Neural cell (in vitro differentiated cells): ENCODE measurements at regions not wholly inside any gene's neighbourhood (a gene's known extent, or its start where the extent isn't known, plus 50 kb on each side); places are given as distances from the start of the nearest gene placed in this dataset.

Source experiments
- H2AFZ ChIP-seq: fragments of 200-600, 300-800 bp; sonication (generic), shearing (Covaris generic); 2 replicates; pipeline ENCODE4 v1.6.0; 2014; ENCODE audit warnings: low read depth, mild to moderate bottlenecking, antibody characterized with exemption, low read length, moderate library complexity
- H3F3A ChIP-seq: fragments of 200-600 bp; shearing (Covaris generic); 2 replicates; pipeline ENCODE4 v1.6.1; 2016; ENCODE audit warnings: mild to moderate bottlenecking, moderate library complexity, mixed read lengths, antibody characterized with exemption, low read length; ENCODE audit not compliant: insufficient read depth, poor library complexity, severe bottlenecking
- H3K27ac ChIP-seq: fragments of 200-600, 300-800 bp; sonication (generic), shearing (Covaris generic); 2 replicates; pipeline ENCODE4 v1.5.1; 2014; ENCODE audit warnings: mild to moderate bottlenecking, low read length, moderate library complexity
- H3K27me3 ChIP-seq: fragments of 300-800, 200-600 bp; sonication (generic), shearing (Covaris generic); 2 replicates; pipeline ENCODE4 v1.6.0; 2014; ENCODE audit warnings: mild to moderate bottlenecking, low read depth, low read length, moderate library complexity; ENCODE audit not compliant: insufficient read depth
- H3K36me3 ChIP-seq: fragments of 300-800, 200-600 bp; sonication (generic), shearing (Covaris generic); 2 replicates; pipeline ENCODE4 v1.5.1; 2014; ENCODE audit warnings: mild to moderate bottlenecking, antibody characterized with exemption, low read length, moderate library complexity; ENCODE audit not compliant: insufficient read depth
- H3K4me2 ChIP-seq: fragments of 300-800, 200-600 bp; sonication (generic), shearing (Covaris generic); 2 replicates; pipeline ENCODE4 v1.6.0; 2014; ENCODE audit warnings: mild to moderate bottlenecking, low read length
- H3K4me3 ChIP-seq: fragments of 300-800, 200-600 bp; sonication (generic), shearing (Covaris generic); 2 replicates; pipeline ENCODE4 v1.5.1; 2014; ENCODE audit warnings: mild to moderate bottlenecking, low read length, moderate library complexity
- H3K79me2 ChIP-seq: fragments of 200-600 bp; shearing (Covaris generic); replicated peaks from 2 replicates; pipeline ENCODE4 v1.6.0; 2014; ENCODE audit warnings: mild to moderate bottlenecking, low read length, moderate library complexity; ENCODE audit not compliant: insufficient read depth
- H3K9ac ChIP-seq: fragments of 300-800, 200-600 bp; sonication (generic), shearing (Covaris generic); 2 replicates; pipeline ENCODE4 v1.6.1; 2016; ENCODE audit warnings: mild to moderate bottlenecking, low read length, mixed read lengths
- H3K9me2 ChIP-seq: fragments of 200-600 bp; shearing (Covaris generic); 2 replicates; pipeline ENCODE4 v1.6.1; 2016; ENCODE audit warnings: mild to moderate bottlenecking, low read length, mixed read lengths; ENCODE audit not compliant: insufficient read depth
- H3K9me3 ChIP-seq: fragments of 200-600, 300-800 bp; sonication (generic), shearing (Covaris generic); 2 replicates; pipeline ENCODE4 v1.6.1; 2016; ENCODE audit warnings: mild to moderate bottlenecking, mixed run types, low read length, moderate library complexity, mixed read lengths
- H4K20me1 ChIP-seq: fragments of 200-600 bp; shearing (Covaris generic); 2 replicates; pipeline ENCODE4 v1.6.1; 2016; ENCODE audit warnings: mild to moderate bottlenecking, mixed run types; ENCODE audit not compliant: insufficient read depth
- EP300 ChIP-seq: fragments of 450-650 bp; conservative IDR thresholded peaks from 2 replicates; pipeline ENCODE4 v1.6.1; 2014; ENCODE audit warnings: antibody characterized with exemption, mild to moderate bottlenecking, moderate library complexity; ENCODE audit not compliant: poor library complexity, severe bottlenecking
- EZH2 ChIP-seq: fragments of 200-600, 300-800 bp; shearing (Covaris generic), sonication (generic); IDR thresholded peaks from 2 replicates; pipeline ENCODE4 v1.6.1; 2014; ENCODE audit warnings: antibody characterized with exemption, low read length, borderline replicate concordance, mild to moderate bottlenecking; ENCODE audit not compliant: insufficient read depth, poor library complexity, severe bottlenecking
- MXI1 ChIP-seq: fragments of 450-650 bp; conservative IDR thresholded peaks from 2 replicates; pipeline ENCODE4 v1.6.1; 2014; ENCODE audit warnings: antibody characterized with exemption, mild to moderate bottlenecking; ENCODE audit not compliant: poor library complexity, severe bottlenecking
- POLR2AphosphoS5 ChIP-seq: IDR thresholded peaks from 2 replicates; pipeline ENCODE4 v1.6.1; 2012
- RAD21 ChIP-seq: fragments of 450-650 bp; conservative IDR thresholded peaks from 2 replicates; pipeline ENCODE4 v1.6.1; 2014; ENCODE audit warnings: antibody characterized with exemption, mild to moderate bottlenecking, moderate library complexity
- SMC3 ChIP-seq: fragments of 450-650 bp; conservative IDR thresholded peaks from 2 replicates; pipeline ENCODE4 v1.6.1; 2014; ENCODE audit warnings: antibody characterized with exemption, mild to moderate bottlenecking, moderate library complexity; ENCODE audit not compliant: poor library complexity
- TAF1 ChIP-seq: IDR thresholded peaks from 2 replicates; pipeline ENCODE4 v1.6.1; 2012; ENCODE audit warnings: low read depth
- TF ChIP-seq, protein P1 (sequence below): IDR thresholded peaks from 2 replicates; pipeline ENCODE4 v1.6.1; 2012; ENCODE audit warnings: borderline replicate concordance
- TF ChIP-seq, protein P2 (sequence below): fragments of 450-650 bp; IDR thresholded peaks from 2 replicates; pipeline ENCODE4 v1.5.1; 2014; ENCODE audit warnings: antibody characterized with exemption, mild to moderate bottlenecking, moderate library complexity; ENCODE audit not compliant: poor library complexity, severe bottlenecking

DNA sequence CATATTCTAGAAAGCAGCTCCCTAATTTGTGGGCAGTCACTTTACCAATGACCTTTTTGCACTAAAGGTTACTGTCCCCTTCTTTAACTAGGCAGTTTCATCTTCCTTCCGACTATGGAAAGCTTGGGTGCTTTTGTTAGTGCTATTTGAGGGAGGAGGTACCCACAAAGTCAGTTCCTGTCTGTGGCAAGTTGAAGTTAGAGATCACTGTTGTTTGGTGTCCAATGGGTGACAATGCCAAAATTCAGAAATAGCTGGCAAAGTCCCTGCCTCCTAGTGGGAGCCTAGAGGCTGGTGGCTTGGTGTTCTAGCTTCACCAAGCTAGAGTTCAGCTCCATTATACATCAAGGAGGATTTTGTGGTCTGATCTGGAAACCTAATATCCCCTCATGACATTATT, 87.1 kb upstream of the PNPT1 start:
- no peaks in the 10 kb centered on the region for H3K36me3 ChIP-seq
- no peaks in the 10 kb centered on the region for H4K20me1 ChIP-seq
- H3F3A ChIP-seq: no peaks in the 10 kb centered on the region
- H3K9ac ChIP-seq: no peak overlapping the region
- H3K27me3 ChIP-seq: no peaks in the 10 kb centered on the region
- no peaks in the 10 kb centered on the region for H3K79me2 ChIP-seq
- H3K4me2 ChIP-seq: no peak overlapping the region
- H3K9me2 ChIP-seq: no peaks in the 10 kb centered on the region
- H3K4me3 ChIP-seq: no peak overlapping the region
- H3K27ac ChIP-seq: no peak overlapping the region
- no peak overlapping the region for H2AFZ ChIP-seq
- TF ChIP-seq POLR2AphosphoS5 (no peak), RAD21 (no peak), EZH2 (no peak), SMC3 (no peak)
- TF ChIP-seq, protein P1, sequence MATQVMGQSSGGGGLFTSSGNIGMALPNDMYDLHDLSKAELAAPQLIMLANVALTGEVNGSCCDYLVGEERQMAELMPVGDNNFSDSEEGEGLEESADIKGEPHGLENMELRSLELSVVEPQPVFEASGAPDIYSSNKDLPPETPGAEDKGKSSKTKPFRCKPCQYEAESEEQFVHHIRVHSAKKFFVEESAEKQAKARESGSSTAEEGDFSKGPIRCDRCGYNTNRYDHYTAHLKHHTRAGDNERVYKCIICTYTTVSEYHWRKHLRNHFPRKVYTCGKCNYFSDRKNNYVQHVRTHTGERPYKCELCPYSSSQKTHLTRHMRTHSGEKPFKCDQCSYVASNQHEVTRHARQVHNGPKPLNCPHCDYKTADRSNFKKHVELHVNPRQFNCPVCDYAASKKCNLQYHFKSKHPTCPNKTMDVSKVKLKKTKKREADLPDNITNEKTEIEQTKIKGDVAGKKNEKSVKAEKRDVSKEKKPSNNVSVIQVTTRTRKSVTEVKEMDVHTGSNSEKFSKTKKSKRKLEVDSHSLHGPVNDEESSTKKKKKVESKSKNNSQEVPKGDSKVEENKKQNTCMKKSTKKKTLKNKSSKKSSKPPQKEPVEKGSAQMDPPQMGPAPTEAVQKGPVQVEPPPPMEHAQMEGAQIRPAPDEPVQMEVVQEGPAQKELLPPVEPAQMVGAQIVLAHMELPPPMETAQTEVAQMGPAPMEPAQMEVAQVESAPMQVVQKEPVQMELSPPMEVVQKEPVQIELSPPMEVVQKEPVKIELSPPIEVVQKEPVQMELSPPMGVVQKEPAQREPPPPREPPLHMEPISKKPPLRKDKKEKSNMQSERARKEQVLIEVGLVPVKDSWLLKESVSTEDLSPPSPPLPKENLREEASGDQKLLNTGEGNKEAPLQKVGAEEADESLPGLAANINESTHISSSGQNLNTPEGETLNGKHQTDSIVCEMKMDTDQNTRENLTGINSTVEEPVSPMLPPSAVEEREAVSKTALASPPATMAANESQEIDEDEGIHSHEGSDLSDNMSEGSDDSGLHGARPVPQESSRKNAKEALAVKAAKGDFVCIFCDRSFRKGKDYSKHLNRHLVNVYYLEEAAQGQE: no peak
- TF ChIP-seq, protein P2, sequence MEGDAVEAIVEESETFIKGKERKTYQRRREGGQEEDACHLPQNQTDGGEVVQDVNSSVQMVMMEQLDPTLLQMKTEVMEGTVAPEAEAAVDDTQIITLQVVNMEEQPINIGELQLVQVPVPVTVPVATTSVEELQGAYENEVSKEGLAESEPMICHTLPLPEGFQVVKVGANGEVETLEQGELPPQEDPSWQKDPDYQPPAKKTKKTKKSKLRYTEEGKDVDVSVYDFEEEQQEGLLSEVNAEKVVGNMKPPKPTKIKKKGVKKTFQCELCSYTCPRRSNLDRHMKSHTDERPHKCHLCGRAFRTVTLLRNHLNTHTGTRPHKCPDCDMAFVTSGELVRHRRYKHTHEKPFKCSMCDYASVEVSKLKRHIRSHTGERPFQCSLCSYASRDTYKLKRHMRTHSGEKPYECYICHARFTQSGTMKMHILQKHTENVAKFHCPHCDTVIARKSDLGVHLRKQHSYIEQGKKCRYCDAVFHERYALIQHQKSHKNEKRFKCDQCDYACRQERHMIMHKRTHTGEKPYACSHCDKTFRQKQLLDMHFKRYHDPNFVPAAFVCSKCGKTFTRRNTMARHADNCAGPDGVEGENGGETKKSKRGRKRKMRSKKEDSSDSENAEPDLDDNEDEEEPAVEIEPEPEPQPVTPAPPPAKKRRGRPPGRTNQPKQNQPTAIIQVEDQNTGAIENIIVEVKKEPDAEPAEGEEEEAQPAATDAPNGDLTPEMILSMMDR: no peak
- H3K9me3 ChIP-seq: no peaks in the 10 kb centered on the region

DNA sequence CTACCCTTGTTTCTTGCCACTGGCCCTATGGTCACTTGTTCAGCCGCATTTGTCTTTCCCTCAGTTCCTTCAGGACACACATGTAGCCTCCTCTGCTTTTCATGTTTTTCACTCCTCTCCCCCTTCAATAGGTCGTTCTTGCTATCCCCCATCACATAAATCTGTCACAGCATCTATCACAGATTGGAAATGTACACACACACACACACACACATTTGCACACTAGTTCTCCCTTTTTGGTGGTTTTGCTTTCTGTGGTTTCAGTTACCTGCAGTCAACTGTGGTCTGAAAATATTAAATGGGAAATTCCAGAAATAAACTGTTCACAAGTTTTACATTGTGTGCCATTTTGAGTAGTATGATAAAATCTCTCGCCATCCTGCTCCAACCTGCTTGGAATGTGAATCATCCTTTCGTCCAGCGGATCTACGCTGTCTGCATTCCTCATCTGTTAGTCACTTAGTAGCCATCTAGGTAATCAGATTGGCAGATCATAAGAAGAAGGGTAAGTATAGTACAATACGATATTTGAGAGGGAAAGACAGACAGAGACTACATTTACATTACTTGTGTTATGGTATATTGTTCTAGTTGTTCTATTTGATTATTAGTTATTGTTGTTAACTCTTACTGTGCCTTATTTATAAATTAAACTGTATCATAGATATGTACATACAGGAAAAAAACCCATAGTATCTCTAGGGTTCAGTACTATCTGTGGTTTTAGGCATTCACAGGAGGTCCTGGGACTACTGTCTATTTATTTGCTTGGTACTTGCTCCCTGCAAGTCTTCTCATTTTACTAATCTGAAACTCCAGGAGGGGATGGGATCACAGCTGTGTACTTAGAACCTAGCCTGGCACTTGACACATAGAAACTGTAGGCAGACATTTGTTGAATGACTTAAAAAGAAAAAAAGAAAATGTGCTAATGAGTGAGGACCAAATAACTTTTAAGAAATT, 86.1 kb upstream of the PNPT1 start:
- H2AFZ ChIP-seq: no peak overlapping the region
- no peak overlapping the region for H3K4me2 ChIP-seq
- no peaks in the 10 kb centered on the region for H3F3A ChIP-seq

More for the DNA sequence above, 86.1 kb upstream of the PNPT1 start:
- H3K9ac ChIP-seq: no peak overlapping the region
- H3K9me2 ChIP-seq: no peaks in the 10 kb centered on the region
- no peaks in the 10 kb centered on the region for H3K79me2 ChIP-seq
- no peak overlapping the region for H3K4me3 ChIP-seq
- TF ChIP-seq EP300: no peak
- TF ChIP-seq SMC3: no peak
- TF ChIP-seq MXI1: no peak
- TF ChIP-seq, protein P1: no peak
- TF ChIP-seq RAD21: no peak
- no peak for TF ChIP-seq TAF1
- TF ChIP-seq, protein P2: no peak
- no peak for TF ChIP-seq EZH2
- no peak for TF ChIP-seq POLR2AphosphoS5
- no peaks in the 10 kb centered on the region for H3K9me3 ChIP-seq
- no peaks in the 10 kb centered on the region for H3K36me3 ChIP-seq
- no peaks in the 10 kb centered on the region for H4K20me1 ChIP-seq
- no peaks in the 10 kb centered on the region for H3K27me3 ChIP-seq
- no peak overlapping the region for H3K27ac ChIP-seq
